Myocyte (in vitro differentiated cells): ENCODE measurements at regions not wholly inside any gene's neighbourhood (a gene's known extent, or its start where the extent isn't known, plus 50 kb on each side); places are given as distances from the start of the nearest gene placed in this dataset.

Experiments used
- DNase-seq: peaks from one replicate; pipeline ENCODE4 v3.0.0-alpha.2; 2012; ENCODE audit warnings: low read depth

DNA sequence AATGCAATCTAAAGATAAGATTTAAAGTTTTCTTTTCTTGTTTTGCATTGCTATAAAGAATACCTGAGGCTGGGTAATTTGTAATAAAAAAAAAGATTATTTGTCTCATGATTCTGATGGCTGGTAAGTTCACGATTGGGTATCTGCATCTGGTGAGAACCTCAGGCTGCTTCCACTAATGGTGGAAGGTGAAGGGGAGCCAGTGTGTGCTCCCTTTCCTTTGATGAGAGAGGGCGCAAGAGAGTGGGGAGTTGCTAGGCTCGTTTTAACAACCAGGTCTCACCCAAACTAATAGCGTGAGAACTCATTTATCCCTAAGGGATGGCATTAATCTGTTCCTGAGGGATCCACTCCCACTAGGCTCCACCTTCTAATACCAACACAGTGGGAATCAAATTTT is 353.2 kb downstream of the BTBD3 start:
- no peak for DNase-seq

- DNase-seq = no peak
Measured at GRCh38 chr20:12276011-12276673, 358.4 kb downstream of the BTBD3 start.

- DNase-seq = no peak
Measured at GRCh38 chr20:12287575-12287974, 369.9 kb downstream of the BTBD3 start.

DNA sequence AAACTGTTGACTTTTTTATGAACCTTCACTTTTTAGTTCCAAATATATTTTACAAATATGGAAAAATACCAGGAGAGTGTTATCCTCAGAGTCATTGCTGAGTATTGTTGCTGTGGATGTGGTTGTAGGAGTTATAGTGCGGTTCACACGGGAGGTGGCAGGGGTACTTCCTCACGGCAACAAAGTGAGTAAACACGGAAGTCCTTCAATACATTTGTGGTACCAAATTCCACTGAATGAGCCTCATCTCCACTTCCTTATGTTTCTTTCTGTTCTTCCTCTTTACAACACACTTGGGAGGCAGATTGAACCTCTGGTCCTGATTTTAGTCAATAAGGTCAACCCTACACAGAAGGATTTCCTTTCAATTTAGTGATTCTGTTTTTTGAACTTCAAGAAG is 371.8 kb downstream of the BTBD3 start:
- DNase-seq = no peak

GRCh38 chr20:12291386-12291785 is 373.7 kb downstream of the BTBD3 start:
- no peak for DNase-seq

DNA sequence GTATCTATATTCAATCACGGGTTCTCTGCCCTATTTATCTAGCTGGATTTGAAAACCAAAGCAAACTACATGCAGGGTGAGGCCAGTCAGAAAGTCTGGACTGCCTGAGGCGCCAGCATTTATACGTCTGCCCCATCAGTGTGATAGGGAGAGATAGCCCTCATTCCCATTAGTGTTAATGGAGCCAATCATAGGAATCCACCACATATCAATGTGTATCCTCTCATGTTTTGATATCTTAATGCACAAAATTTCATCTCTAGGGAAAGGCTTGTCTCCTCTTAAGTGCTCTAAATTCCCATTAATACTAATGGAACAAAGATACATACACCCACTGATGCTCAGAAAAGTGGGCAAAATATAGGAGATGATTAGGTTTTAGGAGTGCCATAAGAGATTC is 376.2 kb downstream of the BTBD3 start:
- no peak for DNase-seq

DNA sequence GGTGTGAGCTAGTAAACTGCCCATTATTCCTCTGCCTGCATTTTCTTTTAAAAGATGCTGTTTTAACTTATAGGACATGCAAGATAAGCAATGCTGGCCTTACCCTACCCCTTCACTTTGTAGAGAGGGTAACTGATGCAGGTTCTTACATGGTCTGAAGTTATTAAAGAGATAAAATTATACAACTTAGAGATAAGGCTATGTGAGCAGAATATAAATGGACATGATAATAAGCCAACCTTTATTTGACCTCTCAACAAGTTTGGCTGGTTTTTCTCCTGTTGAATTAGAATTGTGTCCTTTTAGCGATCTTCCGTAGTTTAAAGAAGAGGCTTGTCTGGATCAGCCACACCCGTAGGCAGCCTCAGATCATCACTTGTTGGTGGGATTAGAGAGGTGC is 377.0 kb downstream of the BTBD3 start:
- DNase-seq = no peak

DNA sequence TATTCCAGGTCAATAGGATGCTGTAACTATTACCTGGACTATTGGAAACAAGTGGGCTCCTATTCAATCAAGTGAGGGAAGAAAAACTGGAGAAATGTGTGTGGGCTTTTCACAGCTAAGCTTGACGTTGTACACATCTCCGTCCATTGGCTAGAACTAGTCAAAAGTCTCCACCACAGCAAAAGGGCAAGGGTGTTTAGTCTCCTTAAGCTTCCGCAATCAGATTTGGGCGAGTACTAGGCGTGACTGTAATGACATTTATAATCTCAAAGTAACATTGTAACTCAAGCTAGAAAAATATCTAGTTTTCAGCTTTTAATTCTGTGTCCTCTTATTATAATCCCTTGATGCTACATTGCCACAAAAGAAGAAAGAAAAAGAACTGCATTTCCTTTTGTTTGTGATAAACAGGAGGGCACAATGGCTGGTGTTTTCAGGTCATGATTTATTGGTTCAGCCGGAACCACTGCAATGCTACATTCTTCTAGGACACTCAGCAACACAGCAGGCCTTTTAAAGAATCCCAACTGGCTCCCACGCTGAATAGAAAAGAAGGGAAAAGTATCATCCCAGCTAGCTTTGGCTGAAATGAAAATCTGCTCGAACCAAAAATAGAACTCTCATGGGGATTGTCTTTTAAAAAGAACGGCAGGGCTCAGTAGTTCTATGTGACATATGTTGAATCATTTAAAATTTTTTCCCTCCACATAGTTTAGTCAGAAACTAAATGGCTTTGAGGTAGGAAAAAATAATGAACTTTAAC is 387.7 kb downstream of the BTBD3 start:
- no peak for DNase-seq

- DNase-seq = no peak
Measured at GRCh38 chr20:12306107-12306506, 388.4 kb downstream of the BTBD3 start.

GRCh38 chr20:12311094-12311865 is 393.6 kb downstream of the BTBD3 start:
- DNase-seq = no peak

DNA sequence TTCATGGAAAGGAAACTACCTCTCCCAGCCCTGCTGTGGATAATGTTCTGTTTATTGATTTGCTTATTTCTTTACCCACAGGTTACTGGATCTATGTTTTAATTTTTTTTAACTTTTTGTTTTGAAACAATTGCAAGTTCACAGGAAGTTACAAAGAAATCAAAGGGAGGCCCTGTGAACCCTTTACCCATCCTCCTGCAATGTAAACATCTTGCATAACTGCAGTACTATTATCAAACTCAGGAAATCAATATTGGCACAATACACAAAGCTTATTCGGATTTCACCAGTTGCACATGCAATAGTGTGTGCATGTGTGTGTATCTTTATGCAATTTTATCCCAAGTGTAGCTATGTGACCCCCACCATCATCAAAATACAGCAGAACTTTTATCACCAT is 398.0 kb downstream of the BTBD3 start:
- no peak for DNase-seq

DNA sequence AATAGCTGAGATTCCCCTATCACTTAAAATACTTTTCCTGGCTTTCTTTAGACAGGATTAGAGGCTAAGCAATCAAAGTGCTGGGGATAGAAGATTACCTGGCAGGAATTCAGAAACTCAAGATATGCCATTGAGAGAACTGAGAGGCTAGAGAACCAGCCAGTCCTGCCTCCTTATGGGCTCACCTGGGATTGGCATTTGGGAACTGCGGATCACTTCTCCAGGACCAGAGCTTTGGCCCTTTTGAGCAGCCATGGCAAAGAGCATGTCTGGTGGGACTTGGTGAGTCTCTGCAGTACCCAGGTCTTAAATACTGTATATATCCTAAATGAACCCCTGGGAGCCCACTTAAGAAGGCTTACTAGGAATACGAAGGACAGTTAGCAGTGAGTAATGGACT is 399.1 kb downstream of the BTBD3 start:
- DNase-seq = no peak

- DNase-seq = no peak
Measured at GRCh38 chr20:12317433-12317832, 399.7 kb downstream of the BTBD3 start.

GRCh38 chr20:12318043-12318442 is 400.4 kb downstream of the BTBD3 start:
- no peak for DNase-seq

- DNase-seq = no peak
Measured at GRCh38 chr20:12321736-12322135, 404.0 kb downstream of the BTBD3 start.

- no peak for DNase-seq
Measured at GRCh38 chr20:12327205-12327604, 409.5 kb downstream of the BTBD3 start.

GRCh38 chr20:12331236-12331635 is 413.5 kb downstream of the BTBD3 start:
- DNase-seq = no peak

DNA sequence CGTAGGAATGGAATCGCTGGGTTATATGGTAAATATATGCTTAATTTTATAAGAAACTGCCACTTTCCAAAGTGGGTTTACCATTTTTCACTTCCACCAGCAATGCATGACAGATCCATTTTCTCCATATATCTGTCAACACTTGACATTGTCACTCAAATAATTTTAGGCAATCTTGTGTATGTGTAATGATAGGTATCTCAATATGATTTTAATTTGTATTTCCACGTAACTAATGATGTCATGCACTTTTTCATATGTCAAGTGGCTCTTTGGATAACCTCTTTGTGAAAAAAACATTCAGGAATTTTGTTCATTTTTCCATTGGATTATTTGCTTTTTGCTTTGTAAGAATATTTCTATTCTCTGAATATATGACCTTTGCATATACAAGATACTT is 419.9 kb downstream of the BTBD3 start:
- no peak for DNase-seq

GRCh38 chr20:12345978-12346377 is 428.3 kb downstream of the BTBD3 start:
- DNase-seq = no peak

GRCh38 chr20:12353842-12354241 is 436.1 kb downstream of the BTBD3 start:
- no peak for DNase-seq

GRCh38 chr20:12354725-12355124 is 437.0 kb downstream of the BTBD3 start:
- DNase-seq = no peak

DNA sequence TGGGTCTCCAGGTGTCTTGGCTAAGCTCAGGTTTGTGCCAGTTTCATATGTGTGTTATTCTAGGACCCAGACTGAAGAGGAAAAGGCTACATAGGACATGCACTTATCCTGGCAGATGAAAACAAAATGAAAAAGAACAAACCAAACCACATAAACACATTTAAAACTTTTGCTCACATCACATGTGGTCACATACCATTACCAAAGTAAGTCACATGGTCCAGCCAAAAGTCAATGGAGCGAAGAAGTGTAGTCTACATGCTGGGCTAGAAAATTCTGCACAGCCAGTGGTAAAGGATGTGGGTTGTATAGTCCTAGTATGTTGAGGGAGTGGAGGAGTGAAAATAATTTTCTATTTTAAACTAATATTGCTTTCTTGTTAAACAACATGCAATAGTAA is 437.5 kb downstream of the BTBD3 start:
- DNase-seq = no peak
